GM12878 (cell line): ENCODE measurements at regions not wholly inside any gene's neighbourhood (a gene's known extent, or its start where the extent isn't known, plus 50 kb on each side); places are given as distances from the start of the nearest gene placed in this dataset.

Experiments
- ATAC-seq: fragments of 200-7000 bp; cut with Tn5 transposase; 3 replicates; pipeline ENCODE4 v1.9.1; 2020; ENCODE audit warnings: mild to moderate bottlenecking, moderate library complexity
- BruUV-seq: library from RNA; stranded (reverse); fragments of 400-500 nt; replicated peaks from 2 replicates; lab custom pipeline; 2021; lab: Mats Ljungman, UMichigan
- CTCF ChIA-PET: fragments of 300-600 bp; sonication (Branson Sonifier 250); formaldehyde crosslinking; extraction: SDS; loops from one replicate; lab custom pipeline; 2021; ENCODE audit warnings: inconsistent platforms; lab: Yijun Ruan, JAX
- POLR2A ChIA-PET: fragments of 350-600 bp; formaldehyde crosslinking; extraction: SDS; loops from one replicate; lab custom pipeline; 2021; ENCODE audit warnings: inconsistent platforms; lab: Charles Lee
- RAD21 ChIA-PET: fragments of 300-600 bp; sonication (Branson Sonifier 250); formaldehyde crosslinking; loops from one replicate; lab custom pipeline; 2023; ENCODE audit warnings: antibody characterized with exemption; ENCODE audit not compliant: unreplicated experiment; lab: Charles Lee
- SMC1A ChIA-PET: fragments of 300-600 bp; sonication (Branson Sonifier 250); formaldehyde crosslinking; loops from one replicate; lab custom pipeline; 2023; ENCODE audit not compliant: unreplicated experiment, uncharacterized antibody; lab: Charles Lee
- DNase-seq: peaks from one replicate; pipeline ENCODE4 v3.0.0-alpha.2; 2011; ENCODE audit warnings: low read depth, low spot score
- FAIRE-seq: peaks from 3 replicates; lab custom pipeline; 2011; peaks lifted over from hg19 to GRCh38; lab: Jason Lieb, UNC
- H2AFZ ChIP-seq: 2 replicates; pipeline ENCODE4 v1.6.0; 2011; ENCODE audit warnings: low read depth, low read length, control low read depth; ENCODE audit not compliant: control insufficient read depth
- H3K27ac ChIP-seq: 2 replicates; pipeline ENCODE4 v1.5.1; 2011; ENCODE audit warnings: control low read depth; ENCODE audit not compliant: control insufficient read depth, insufficient read depth
- H3K27me3 ChIP-seq, 2 experiments: replicated peaks in 1 of 2; 2 replicates each; pipeline versions ENCODE4 v1.6.0 to v1.6.1; 2011; ENCODE audit warnings: low read length in 1 of 2; ENCODE audit not compliant: control insufficient read depth in 2 of 2, insufficient read depth in 2 of 2
- H3K36me3 ChIP-seq, 2 experiments: 2 replicates each; pipeline ENCODE4 v1.5.1; 2011; ENCODE audit warnings: low read length in 1 of 2; ENCODE audit not compliant: control insufficient read depth in 2 of 2, insufficient read depth in 2 of 2
- H3K4me1 ChIP-seq: 2 replicates; pipeline ENCODE4 v1.6.1; 2011; ENCODE audit warnings: mild to moderate bottlenecking, low read length, moderate library complexity, mixed read lengths; ENCODE audit not compliant: control insufficient read depth, insufficient read depth
- H3K4me2 ChIP-seq: 2 replicates; pipeline ENCODE4 v1.6.0; 2011; ENCODE audit warnings: control low read depth; ENCODE audit not compliant: control insufficient read depth, insufficient read depth
- H3K4me3 ChIP-seq: fragments of 200-600 bp; sonication (generic); 2 replicates; pipeline ENCODE4 v1.5.1; 2016
- H3K79me2 ChIP-seq: 2 replicates; pipeline ENCODE4 v1.6.0; 2011; ENCODE audit warnings: low read length; ENCODE audit not compliant: control insufficient read depth, insufficient read depth
- H3K9ac ChIP-seq: 2 replicates; pipeline ENCODE4 v1.8.0; 2011; ENCODE audit warnings: low read length, control low read depth, mixed read lengths; ENCODE audit not compliant: control insufficient read depth, insufficient read depth
- H3K9me3 ChIP-seq: replicated peaks from 3 replicates; pipeline ENCODE4 v1.5.1; 2011; ENCODE audit warnings: mild to moderate bottlenecking, low read length; ENCODE audit not compliant: control insufficient read depth, insufficient read depth
- H4K20me1 ChIP-seq: 2 replicates; pipeline ENCODE4 v1.6.0; 2011; ENCODE audit not compliant: control insufficient read depth, insufficient read depth
- CBX3 ChIP-seq: fragments of 200-600 bp; sonication (generic); IDR thresholded peaks from 2 replicates; pipeline ENCODE4 v1.6.1; 2016; ENCODE audit warnings: low read depth, borderline replicate concordance
- CHD1 ChIP-seq: IDR thresholded peaks from 2 replicates; pipeline ENCODE4 v1.6.1; 2012; ENCODE audit warnings: low read depth, low read length, improper control_type of control experiment
- HDAC2 ChIP-seq: fragments of 200-600 bp; sonication (generic); IDR thresholded peaks from 2 replicates; pipeline ENCODE4 v1.6.1; 2017
- JUND ChIP-seq: IDR thresholded peaks from 2 replicates; pipeline ENCODE4 v1.6.1; 2012; ENCODE audit warnings: low read depth, mild to moderate bottlenecking, low read length, improper control_type of control experiment, moderate library complexity
- KDM1A ChIP-seq: fragments of 200-600 bp; sonication (generic); IDR thresholded peaks from 2 replicates; pipeline ENCODE4 v1.6.1; 2016; ENCODE audit warnings: borderline replicate concordance
- NBN ChIP-seq: fragments of 450-650 bp; IDR thresholded peaks from 2 replicates; pipeline ENCODE4 v1.6.1; 2016
- NFXL1 ChIP-seq: fragments of 450-650 bp; IDR thresholded peaks from 2 replicates; pipeline ENCODE4 v1.6.1; 2017; ENCODE audit warnings: antibody characterized with exemption, mild to moderate bottlenecking, borderline replicate concordance
- ZNF384 ChIP-seq: IDR thresholded peaks from 2 replicates; pipeline ENCODE4 v1.6.1; 2012; ENCODE audit warnings: low read depth, mild to moderate bottlenecking, low read length, improper control_type of control experiment, borderline replicate concordance
- WGBS: methylation state at CpG from one replicate; pipeline ENCODE4 v1.1.6; 2016; ENCODE audit warnings: low lambda C conversion rate; ENCODE audit not compliant: insufficient replicate concordance, insufficient coverage; ENCODE audit errors: missing lambda C conversion rate; 5-methylcytosine and 5-hydroxymethylcytosine counted together
- in situ Hi-C: fragments of 300-500 bp; cut with MboI; formaldehyde crosslinking; loops from 9 replicates; pipeline ENCODE4 v1.14.3; 2018; ENCODE audit warnings: mixed read lengths
- intact Hi-C: fragments of 100-400 bp; cut with micrococcal nuclease; formaldehyde crosslinking; loops from one replicate; pipeline ENCODE4 v1.14.2; 2022; ENCODE audit not compliant: unreplicated experiment
- TF ChIP-seq, protein P1 (sequence below): fragments of 450-650 bp; IDR thresholded peaks from 2 replicates; pipeline ENCODE4 v1.6.1; 2018; ENCODE audit warnings: mild to moderate bottlenecking, low read depth, moderate library complexity; ENCODE audit not compliant: partially characterized antibody
- TF ChIP-seq, protein P2 (sequence below): IDR thresholded peaks from 2 replicates; pipeline ENCODE4 v1.6.1; 2011; ENCODE audit warnings: low read depth, mild to moderate bottlenecking, low read length, moderate library complexity, borderline replicate concordance; ENCODE audit errors: extremely low read depth
- TF ChIP-seq, protein P3 (sequence below): fragments of 450-650 bp; IDR thresholded peaks from 2 replicates; pipeline ENCODE4 v1.6.1; 2017; ENCODE audit warnings: mild to moderate bottlenecking, moderate library complexity
- TF ChIP-seq, protein P4 (sequence below): fragments of 450-650 bp; formaldehyde crosslinking; IDR thresholded peaks from 2 replicates; pipeline ENCODE4 v1.4.0; 2022; ENCODE audit warnings: mild to moderate bottlenecking, moderate library complexity

DNA sequence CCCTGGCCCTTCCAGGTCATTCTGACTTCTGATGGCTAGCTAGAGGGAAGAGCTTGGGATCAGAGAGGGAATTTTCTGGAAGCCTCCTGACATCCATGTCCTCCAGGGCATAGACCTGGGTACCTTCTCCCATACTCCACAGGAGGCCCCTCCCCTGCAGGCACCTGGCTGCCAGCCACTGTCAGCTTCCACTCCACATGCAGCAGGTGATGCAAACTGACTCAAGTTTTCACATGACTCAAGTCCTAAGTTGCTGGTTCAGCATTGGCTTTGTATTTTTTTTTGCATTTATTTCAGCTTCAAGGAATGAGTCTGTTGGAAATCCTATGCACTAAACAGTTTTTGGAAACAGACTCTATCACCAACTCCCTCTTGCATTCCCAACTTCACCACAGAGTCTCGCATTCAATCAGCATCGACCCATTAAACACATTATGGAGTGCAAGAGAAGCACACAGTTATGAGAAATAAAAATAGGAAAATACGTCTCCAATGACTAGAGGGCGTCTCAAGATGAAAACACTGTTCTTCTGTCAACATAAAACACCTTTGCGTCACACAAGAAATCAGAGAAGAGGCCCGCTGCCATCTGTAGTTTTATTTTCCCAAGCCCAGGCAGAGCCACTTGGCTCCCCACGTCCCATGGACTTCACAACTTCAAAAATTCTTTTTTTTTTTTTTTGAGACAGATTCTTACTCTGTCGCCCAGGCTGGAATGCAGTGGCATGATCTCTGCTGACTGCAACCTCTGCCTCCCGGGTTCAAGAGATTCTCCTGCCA lies 362.6 kb upstream of the MGMT start (continued):
- TF ChIP-seq, protein P1, sequence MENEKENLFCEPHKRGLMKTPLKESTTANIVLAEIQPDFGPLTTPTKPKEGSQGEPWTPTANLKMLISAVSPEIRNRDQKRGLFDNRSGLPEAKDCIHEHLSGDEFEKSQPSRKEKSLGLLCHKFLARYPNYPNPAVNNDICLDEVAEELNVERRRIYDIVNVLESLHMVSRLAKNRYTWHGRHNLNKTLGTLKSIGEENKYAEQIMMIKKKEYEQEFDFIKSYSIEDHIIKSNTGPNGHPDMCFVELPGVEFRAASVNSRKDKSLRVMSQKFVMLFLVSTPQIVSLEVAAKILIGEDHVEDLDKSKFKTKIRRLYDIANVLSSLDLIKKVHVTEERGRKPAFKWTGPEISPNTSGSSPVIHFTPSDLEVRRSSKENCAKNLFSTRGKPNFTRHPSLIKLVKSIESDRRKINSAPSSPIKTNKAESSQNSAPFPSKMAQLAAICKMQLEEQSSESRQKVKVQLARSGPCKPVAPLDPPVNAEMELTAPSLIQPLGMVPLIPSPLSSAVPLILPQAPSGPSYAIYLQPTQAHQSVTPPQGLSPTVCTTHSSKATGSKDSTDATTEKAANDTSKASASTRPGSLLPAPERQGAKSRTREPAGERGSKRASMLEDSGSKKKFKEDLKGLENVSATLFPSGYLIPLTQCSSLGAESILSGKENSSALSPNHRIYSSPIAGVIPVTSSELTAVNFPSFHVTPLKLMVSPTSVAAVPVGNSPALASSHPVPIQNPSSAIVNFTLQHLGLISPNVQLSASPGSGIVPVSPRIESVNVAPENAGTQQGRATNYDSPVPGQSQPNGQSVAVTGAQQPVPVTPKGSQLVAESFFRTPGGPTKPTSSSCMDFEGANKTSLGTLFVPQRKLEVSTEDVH = no peak
- TF ChIP-seq, protein P2, sequence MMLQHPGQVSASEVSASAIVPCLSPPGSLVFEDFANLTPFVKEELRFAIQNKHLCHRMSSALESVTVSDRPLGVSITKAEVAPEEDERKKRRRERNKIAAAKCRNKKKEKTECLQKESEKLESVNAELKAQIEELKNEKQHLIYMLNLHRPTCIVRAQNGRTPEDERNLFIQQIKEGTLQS = no peak

DNA sequence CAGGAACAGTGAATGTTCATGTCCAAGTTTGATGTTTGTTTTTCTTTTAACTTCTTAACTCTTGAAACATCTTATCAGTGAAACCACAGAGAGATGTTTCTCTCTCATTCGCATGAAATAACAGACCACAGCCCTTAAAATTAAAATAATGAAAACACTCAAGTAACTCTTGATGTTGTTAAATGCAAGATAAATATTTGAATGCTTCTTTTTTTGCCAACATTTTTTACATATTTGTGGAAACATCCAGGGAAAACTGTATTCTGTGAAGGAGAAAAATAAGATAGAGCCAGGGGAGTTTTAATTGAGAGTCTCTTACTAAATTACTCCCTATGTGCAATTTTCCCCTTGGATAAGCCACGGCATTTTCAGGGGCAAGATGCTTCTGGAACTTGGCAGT lies 361.8 kb upstream of the MGMT start:
- in situ Hi-C loops = no loop called here
- FAIRE-seq = no peak
- TF ChIP-seq ZNF384 = no peak
- TF ChIP-seq, protein P3, sequence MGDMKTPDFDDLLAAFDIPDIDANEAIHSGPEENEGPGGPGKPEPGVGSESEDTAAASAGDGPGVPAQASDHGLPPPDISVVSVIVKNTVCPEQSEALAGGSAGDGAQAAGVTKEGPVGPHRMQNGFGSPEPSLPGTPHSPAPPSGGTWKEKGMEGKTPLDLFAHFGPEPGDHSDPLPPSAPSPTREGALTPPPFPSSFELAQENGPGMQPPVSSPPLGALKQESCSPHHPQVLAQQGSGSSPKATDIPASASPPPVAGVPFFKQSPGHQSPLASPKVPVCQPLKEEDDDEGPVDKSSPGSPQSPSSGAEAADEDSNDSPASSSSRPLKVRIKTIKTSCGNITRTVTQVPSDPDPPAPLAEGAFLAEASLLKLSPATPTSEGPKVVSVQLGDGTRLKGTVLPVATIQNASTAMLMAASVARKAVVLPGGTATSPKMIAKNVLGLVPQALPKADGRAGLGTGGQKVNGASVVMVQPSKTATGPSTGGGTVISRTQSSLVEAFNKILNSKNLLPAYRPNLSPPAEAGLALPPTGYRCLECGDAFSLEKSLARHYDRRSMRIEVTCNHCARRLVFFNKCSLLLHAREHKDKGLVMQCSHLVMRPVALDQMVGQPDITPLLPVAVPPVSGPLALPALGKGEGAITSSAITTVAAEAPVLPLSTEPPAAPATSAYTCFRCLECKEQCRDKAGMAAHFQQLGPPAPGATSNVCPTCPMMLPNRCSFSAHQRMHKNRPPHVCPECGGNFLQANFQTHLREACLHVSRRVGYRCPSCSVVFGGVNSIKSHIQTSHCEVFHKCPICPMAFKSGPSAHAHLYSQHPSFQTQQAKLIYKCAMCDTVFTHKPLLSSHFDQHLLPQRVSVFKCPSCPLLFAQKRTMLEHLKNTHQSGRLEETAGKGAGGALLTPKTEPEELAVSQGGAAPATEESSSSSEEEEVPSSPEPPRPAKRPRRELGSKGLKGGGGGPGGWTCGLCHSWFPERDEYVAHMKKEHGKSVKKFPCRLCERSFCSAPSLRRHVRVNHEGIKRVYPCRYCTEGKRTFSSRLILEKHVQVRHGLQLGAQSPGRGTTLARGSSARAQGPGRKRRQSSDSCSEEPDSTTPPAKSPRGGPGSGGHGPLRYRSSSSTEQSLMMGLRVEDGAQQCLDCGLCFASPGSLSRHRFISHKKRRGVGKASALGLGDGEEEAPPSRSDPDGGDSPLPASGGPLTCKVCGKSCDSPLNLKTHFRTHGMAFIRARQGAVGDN = no peak
- TF ChIP-seq CHD1 = no peak
- no peak for TF ChIP-seq HDAC2
- TF ChIP-seq, protein P4, sequence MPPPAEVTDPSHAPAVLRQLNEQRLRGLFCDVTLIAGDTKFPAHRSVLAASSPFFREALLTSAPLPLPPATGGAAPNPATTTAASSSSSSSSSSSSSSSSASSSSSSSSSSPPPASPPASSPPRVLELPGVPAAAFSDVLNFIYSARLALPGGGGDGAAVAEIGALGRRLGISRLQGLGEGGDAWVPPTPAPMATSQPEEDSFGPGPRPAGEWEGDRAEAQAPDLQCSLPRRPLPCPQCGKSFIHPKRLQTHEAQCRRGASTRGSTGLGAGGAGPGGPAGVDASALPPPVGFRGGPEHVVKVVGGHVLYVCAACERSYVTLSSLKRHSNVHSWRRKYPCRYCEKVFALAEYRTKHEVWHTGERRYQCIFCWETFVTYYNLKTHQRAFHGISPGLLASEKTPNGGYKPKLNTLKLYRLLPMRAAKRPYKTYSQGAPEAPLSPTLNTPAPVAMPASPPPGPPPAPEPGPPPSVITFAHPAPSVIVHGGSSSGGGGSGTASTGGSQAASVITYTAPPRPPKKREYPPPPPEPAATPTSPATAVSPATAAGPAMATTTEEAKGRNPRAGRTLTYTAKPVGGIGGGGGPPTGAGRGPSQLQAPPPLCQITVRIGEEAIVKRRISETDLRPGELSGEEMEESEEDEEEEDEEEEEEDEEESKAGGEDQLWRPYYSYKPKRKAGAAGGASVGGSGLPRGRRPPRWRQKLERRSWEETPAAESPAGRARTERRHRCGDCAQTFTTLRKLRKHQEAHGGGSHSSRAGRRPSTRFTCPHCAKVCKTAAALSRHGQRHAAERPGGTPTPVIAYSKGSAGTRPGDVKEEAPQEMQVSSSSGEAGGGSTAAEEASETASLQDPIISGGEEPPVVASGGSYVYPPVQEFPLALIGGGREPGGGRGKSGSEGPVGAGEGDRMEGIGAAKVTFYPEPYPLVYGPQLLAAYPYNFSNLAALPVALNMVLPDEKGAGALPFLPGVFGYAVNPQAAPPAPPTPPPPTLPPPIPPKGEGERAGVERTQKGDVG (CRISPR knock-in tag) = no peak
- no peak for TF ChIP-seq KDM1A
- no peak for TF ChIP-seq NBN
- no peak for TF ChIP-seq CBX3
- TF ChIP-seq NFXL1 = no peak
- no peak for TF ChIP-seq JUND

More for the DNA sequence above, 361.8 kb upstream of the MGMT start:
- DNase-seq (no peak), ATAC-seq (no peak)
- no TSS peak for BruUV-seq
- no peak overlapping the region for H3K9ac ChIP-seq
- ChIA-PET CTCF (no interaction called here), SMC1A (no interaction called here), POLR2A (no interaction called here), RAD21 (no interaction called here)
- H3K9me3 ChIP-seq = no peaks in the 10 kb centered on the region
- H3K36me3 ChIP-seq = no peaks in the 10 kb centered on the region
- H3K27ac ChIP-seq = no peak overlapping the region
- intact Hi-C loops = no loop called here
- WGBS = 33% methylated on average over 2 of the region's 2 CpGs
- H3K4me1 ChIP-seq = no peaks in the 10 kb centered on the region
- no peaks in the 10 kb centered on the region for H4K20me1 ChIP-seq
- H3K79me2 ChIP-seq = no peaks in the 10 kb centered on the region
- H3K4me3 ChIP-seq = no peak overlapping the region
- no peak overlapping the region for H3K4me2 ChIP-seq
- H2AFZ ChIP-seq = no peak overlapping the region
- no peaks in the 10 kb centered on the region for H3K27me3 ChIP-seq
